H1 (cell line): ENCODE measurements at regions not wholly inside any gene's neighbourhood (a gene's known extent, or its start where the extent isn't known, plus 50 kb on each side); places are given as distances from the start of the nearest gene placed in this dataset.

Source experiments
- CTCF ChIA-PET: fragments of 300-600 bp; sonication (Branson Sonifier 250); formaldehyde crosslinking; loops from one replicate; lab custom pipeline; 2021; ENCODE audit not compliant: partially characterized antibody; lab: Charles Lee
- POLR2A ChIA-PET: fragments of 300-600 bp; sonication (Branson Sonifier 250); formaldehyde crosslinking; loops from one replicate; lab custom pipeline; 2021; ENCODE audit warnings: inconsistent platforms; ENCODE audit not compliant: partially characterized antibody; lab: Charles Lee
- DNase-seq, 2 experiments: peaks; one replicate each; pipeline versions ENCODE4 v3.0.0 to v3.0.0-alpha.2; 2010 to 2022; ENCODE audit warnings: low spot score in 2 of 2, low read depth in 1 of 2, mixed read lengths in 1 of 2
- FAIRE-seq: peaks from 2 replicates; lab custom pipeline; 2011; peaks lifted over from hg19 to GRCh38; lab: Jason Lieb, UNC
- H2AFZ ChIP-seq: 2 replicates; pipeline ENCODE4 v1.8.1; 2012; ENCODE audit warnings: low read length, inconsistent platforms
- H2AK5ac ChIP-seq: 2 replicates; pipeline ENCODE4 v1.6.1; 2013; ENCODE audit warnings: low read depth, low read length
- H2BK120ac ChIP-seq: replicated peaks from 2 replicates; pipeline ENCODE3; 2013; ENCODE audit warnings: low read depth, low read length, inconsistent platforms
- H2BK12ac ChIP-seq: 2 replicates; pipeline ENCODE4 v1.6.1; 2013; ENCODE audit warnings: low read depth, low read length
- H2BK15ac ChIP-seq: 2 replicates; pipeline ENCODE4 v1.6.1; 2013; ENCODE audit warnings: low read length
- H2BK20ac ChIP-seq: 2 replicates; pipeline ENCODE4 v1.6.1; 2013; ENCODE audit warnings: low read length
- H2BK5ac ChIP-seq: 2 replicates; pipeline ENCODE4 v1.6.1; 2013; ENCODE audit warnings: low read depth, low read length
- H3K14ac ChIP-seq: 2 replicates; pipeline ENCODE4 v1.6.1; 2013; ENCODE audit warnings: inconsistent platforms; ENCODE audit not compliant: insufficient read length
- H3K18ac ChIP-seq: 2 replicates; pipeline ENCODE4 v1.6.1; 2013; ENCODE audit warnings: low read length; ENCODE audit errors: extremely low read depth
- H3K23ac ChIP-seq: 2 replicates; pipeline ENCODE4 v1.6.1; 2013; ENCODE audit warnings: inconsistent platforms; ENCODE audit not compliant: insufficient read length
- H3K23me2 ChIP-seq: 2 replicates; pipeline ENCODE4 v1.6.1; 2013; ENCODE audit warnings: low read depth, low read length
- H3K27ac ChIP-seq: 2 replicates; pipeline ENCODE4 v1.6.1; 2011; ENCODE audit warnings: low read depth, low read length, inconsistent platforms
- H3K27me3 ChIP-seq, 4 experiments: replicated peaks in 1 of 4; 1 replicate in 1 of 4; 2 replicates in 3 of 4; pipeline versions ENCODE4 v1.6.1 to v1.8.1; 2011 to 2013; ENCODE audit warnings: low read length in 3 of 4, mild to moderate bottlenecking in 3 of 4, inconsistent platforms in 2 of 4, mixed read lengths in 2 of 4, moderate library complexity in 1 of 4; ENCODE audit not compliant: control insufficient read depth in 3 of 4, insufficient read depth in 3 of 4; ENCODE audit errors: extremely low read depth in 1 of 4
- H3K36me3 ChIP-seq, 4 experiments: 2 replicates each; pipeline versions ENCODE4 v1.6.1 to v1.8.1; 2011 to 2013; ENCODE audit warnings: mild to moderate bottlenecking in 4 of 4, low read length in 3 of 4, moderate library complexity in 2 of 4, control low read depth in 1 of 4, inconsistent platforms in 1 of 4; ENCODE audit not compliant: insufficient read depth in 4 of 4, control insufficient read depth in 2 of 4
- H3K4ac ChIP-seq: replicated peaks from 2 replicates; pipeline ENCODE3; 2013; ENCODE audit warnings: low read length, low read depth, mixed read lengths, inconsistent platforms; ENCODE audit not compliant: insufficient read length
- H3K4me1 ChIP-seq, 4 experiments: replicated peaks in 1 of 4; 1 replicate in 1 of 4; 2 replicates in 3 of 4; pipeline versions ENCODE4 v1.6.1 to v1.8.1; 2011 to 2013; ENCODE audit warnings: low read length in 3 of 4, inconsistent platforms in 2 of 4, mixed read lengths in 1 of 4; ENCODE audit not compliant: insufficient read depth in 4 of 4, control insufficient read depth in 3 of 4
- H3K4me2 ChIP-seq, 2 experiments: 2 replicates each; pipeline versions ENCODE4 v1.6.1 to v1.8.1; 2011 to 2013; ENCODE audit warnings: low read depth in 2 of 2, low read length in 2 of 2, control low read depth in 1 of 2, inconsistent platforms in 1 of 2, mild to moderate bottlenecking in 1 of 2; ENCODE audit not compliant: insufficient read depth in 1 of 2
- H3K4me3 ChIP-seq, 4 experiments: fragments of 200-600, 300-600 bp in 1 of 4; sonication (generic), shearing (Covaris generic), sonication (Bioruptor Twin) in 1 of 4; 2 replicates each; pipeline versions ENCODE4 v1.5.1 to v1.8.1; 2011 to 2016; ENCODE audit warnings: low read length in 4 of 4, low read depth in 3 of 4, control low read depth in 2 of 4, inconsistent platforms in 2 of 4, mild to moderate bottlenecking in 2 of 4, mixed read lengths in 1 of 4, moderate library complexity in 1 of 4; ENCODE audit not compliant: insufficient read depth in 2 of 4; ENCODE audit errors: extremely low read depth in 1 of 4
- H3K56ac ChIP-seq: replicated peaks from 2 replicates; pipeline ENCODE3; 2013; ENCODE audit warnings: low read depth, mild to moderate bottlenecking, mixed read lengths, low read length, inconsistent platforms; ENCODE audit not compliant: insufficient read length
- H3K79me1 ChIP-seq: 2 replicates; pipeline ENCODE4 v1.6.1; 2013; ENCODE audit warnings: low read depth, low read length, control low read depth
- H3K79me2 ChIP-seq, 2 experiments: 2 replicates each; pipeline versions ENCODE4 v1.6.1 to v1.8.1; 2012 to 2013; ENCODE audit warnings: low read length in 2 of 2, mild to moderate bottlenecking in 2 of 2, inconsistent platforms in 1 of 2; ENCODE audit not compliant: insufficient read depth in 2 of 2, control insufficient read depth in 1 of 2
- H3K9ac ChIP-seq, 4 experiments: replicated peaks in 1 of 4; 1 replicate in 1 of 4; 2 replicates in 3 of 4; pipeline versions ENCODE4 v1.6.1 to v1.8.1; 2011 to 2013; ENCODE audit warnings: low read depth in 3 of 4, low read length in 3 of 4, control low read depth in 2 of 4, mild to moderate bottlenecking in 2 of 4, moderate library complexity in 2 of 4, inconsistent platforms in 1 of 4; ENCODE audit errors: extremely low read depth in 1 of 4
- H3K9me3 ChIP-seq, 2 experiments: 2 replicates each; pipeline versions ENCODE4 v1.6.1 to v1.8.1; 2012 to 2013; ENCODE audit warnings: mild to moderate bottlenecking in 2 of 2, moderate library complexity in 2 of 2, control low read depth in 1 of 2, inconsistent platforms in 1 of 2, low read depth in 1 of 2, low read length in 1 of 2, mixed read lengths in 1 of 2; ENCODE audit not compliant: insufficient read depth in 2 of 2
- H4K20me1 ChIP-seq, 2 experiments: replicated peaks in 1 of 2; 2 replicates each; pipeline versions ENCODE3 to v1.8.1; 2011 to 2013; ENCODE audit warnings: inconsistent platforms in 2 of 2, low read length in 2 of 2, mild to moderate bottlenecking in 1 of 2; ENCODE audit not compliant: insufficient read depth in 2 of 2, control insufficient read depth in 1 of 2
- H4K5ac ChIP-seq: 2 replicates; pipeline ENCODE4 v1.6.1; 2013; ENCODE audit warnings: low read length, low read depth, mixed read lengths, inconsistent platforms; ENCODE audit not compliant: insufficient read length
- H4K8ac ChIP-seq: 2 replicates; pipeline ENCODE4 v1.8.0; 2013; ENCODE audit warnings: mild to moderate bottlenecking, moderate library complexity, low read length, inconsistent platforms; ENCODE audit not compliant: insufficient read depth; ENCODE audit errors: extremely low read depth
- H4K91ac ChIP-seq: replicated peaks from 2 replicates; pipeline ENCODE3; 2013; ENCODE audit warnings: low read length, mixed read lengths, inconsistent platforms; ENCODE audit not compliant: insufficient read length
- CTBP2 ChIP-seq: IDR thresholded peaks from 2 replicates; pipeline ENCODE4 v1.7.0; 2011; ENCODE audit warnings: borderline replicate concordance, mild to moderate bottlenecking, moderate library complexity, mixed read lengths, low read length; ENCODE audit not compliant: insufficient read depth, insufficient read length
- WGBS, 2 experiments: shearing (Covaris generic) in 1 of 2; methylation state at CpG; one replicate each; pipeline versions ENCODE4 v1.1.6 to v1.1.7; 2013 to 2015; ENCODE audit warnings: low lambda C conversion rate in 2 of 2, mixed read lengths in 2 of 2, inconsistent platforms in 1 of 2, low coverage in 1 of 2, missing lambda C conversion rate in 1 of 2; ENCODE audit not compliant: insufficient replicate concordance in 2 of 2, insufficient coverage in 1 of 2, insufficient read length in 1 of 2; ENCODE audit errors: extremely low coverage in 1 of 2, missing lambda C conversion rate in 1 of 2; 5-methylcytosine and 5-hydroxymethylcytosine counted together

DNA sequence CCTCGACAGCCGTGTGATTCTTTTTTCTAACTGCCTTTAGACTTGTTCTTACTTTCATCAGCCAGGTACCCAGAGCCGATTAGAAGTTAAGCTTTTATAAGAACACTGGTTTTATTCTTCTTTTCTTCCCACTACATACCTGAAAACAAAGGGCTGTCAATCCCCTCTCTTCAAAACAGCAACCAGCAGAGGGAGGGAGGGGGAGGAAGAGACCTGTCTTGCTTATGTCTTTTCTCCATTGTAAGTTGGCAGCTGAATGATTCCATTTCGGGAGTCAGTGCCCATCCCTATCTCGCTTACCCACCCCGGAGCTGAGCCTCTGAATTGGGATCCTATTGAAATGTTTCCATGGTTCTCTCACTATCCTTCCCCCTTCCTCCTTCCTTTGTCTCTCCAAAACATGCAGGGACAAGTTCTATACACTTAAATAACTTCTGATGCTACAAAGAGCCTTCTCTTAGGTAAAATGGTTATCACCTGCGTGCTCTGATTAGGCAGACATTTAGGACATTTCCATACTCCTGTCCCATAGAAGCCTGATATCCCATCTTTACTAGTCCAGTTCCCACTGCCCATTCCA, 83.9 kb upstream of the WWC1 start:
- peaks cover 0 to 4% (median 0%) of the 10 kb centered on the region in 4 experiments; a peak in 1 of 7 replicates for H3K4me1 ChIP-seq
- no peak overlapping the region for H2BK5ac ChIP-seq
- H3K23me2 ChIP-seq: no peaks in the 10 kb centered on the region
- no peaks in the 10 kb centered on the region for H3K27me3 ChIP-seq
- no peak for TF ChIP-seq CTBP2
- TF ChIP-seq, all 59 proteins: peak for 0
- ChIA-PET CTCF (interaction anchor here (0.9 to 4.0 kb wide), 4 partner anchors 10 to 1177 kb away, joined by 3 to 15 read pairs (median 4); no protein-coding TSS in a partner anchor), POLR2A (interaction anchor here (0.5 kb wide), 1 partner anchor 216 kb away, joined by 3 read pairs; no protein-coding TSS in a partner anchor)
- Histone ChIP-seq H4K20me1 (no peaks in the 10 kb centered on the region), H2BK120ac (no peak overlapping the region), H3K79me1 (no peaks in the 10 kb centered on the region), H3K4me3 (no peak overlapping the region), H3K18ac (no peak overlapping the region), H4K91ac (no peak overlapping the region), H2BK20ac (no peak overlapping the region), H3K14ac (no peak overlapping the region), H2AK5ac (no peak overlapping the region), H2BK15ac (no peak overlapping the region), H3K23ac (no peak overlapping the region), H3K4ac (no peak overlapping the region), H3K27ac (no peak overlapping the region), H3K9me3 (no peaks in the 10 kb centered on the region), H3K4me2 (no peak overlapping the region), H3K56ac (no peak overlapping the region), H4K5ac (no peak overlapping the region), H3K79me2 (no peaks in the 10 kb centered on the region), H2AFZ (no peak overlapping the region), H3K9ac (no peak overlapping the region), H2BK12ac (no peak overlapping the region), H3K36me3 (no peaks in the 10 kb centered on the region), H4K8ac (no peak overlapping the region)
- peak; percentile 24 for FAIRE-seq
- 75% methylated on average over 7 of the region's 7 CpGs; no CpG with 5 or more reads in 1 of the 2 experiments for WGBS, 2 experiments
- DNase-seq: no peak
